Neuronal stem cell (in vitro differentiated cells): ENCODE measurements at regions not wholly inside any gene's neighbourhood (a gene's known extent, or its start where the extent isn't known, plus 50 kb on each side); places are given as distances from the start of the nearest gene placed in this dataset.

Experiments
- DNase-seq: peaks from one replicate; pipeline ENCODE4 v3.0.0-alpha.2; 2013; ENCODE audit warnings: low spot score
- H2AFZ ChIP-seq: one replicate; pipeline ENCODE4 v1.6.1; 2013; ENCODE audit warnings: mild to moderate bottlenecking, low read length, inconsistent platforms
- H2AK5ac ChIP-seq: 2 replicates; pipeline ENCODE4 v1.6.1; 2013; ENCODE audit warnings: low read depth, mild to moderate bottlenecking, inconsistent platforms, low read length, moderate library complexity, mixed read lengths
- H2BK120ac ChIP-seq: 2 replicates; pipeline ENCODE4 v1.6.1; 2013; ENCODE audit warnings: low read depth, mild to moderate bottlenecking, inconsistent platforms, low read length, moderate library complexity, mixed read lengths
- H2BK12ac ChIP-seq: one replicate; pipeline ENCODE4 v1.6.1; 2013; ENCODE audit warnings: low read length, inconsistent platforms
- H2BK15ac ChIP-seq: 2 replicates; pipeline ENCODE4 v1.6.1; 2013; ENCODE audit warnings: mild to moderate bottlenecking, low read length, inconsistent platforms, mixed read lengths
- H2BK5ac ChIP-seq: one replicate; pipeline ENCODE4 v1.6.1; 2013; ENCODE audit warnings: inconsistent platforms, mild to moderate bottlenecking, low read length, moderate library complexity
- H3K14ac ChIP-seq: one replicate; pipeline ENCODE4 v1.6.1; 2013; ENCODE audit warnings: low read length, inconsistent platforms
- H3K18ac ChIP-seq: 2 replicates; pipeline ENCODE4 v1.6.1; 2013; ENCODE audit warnings: low read length, inconsistent platforms
- H3K23ac ChIP-seq: 2 replicates; pipeline ENCODE4 v1.6.1; 2013; ENCODE audit warnings: low read depth, mild to moderate bottlenecking, mixed read lengths, low read length, inconsistent platforms; ENCODE audit not compliant: poor library complexity
- H3K27ac ChIP-seq: replicated peaks from 3 replicates; pipeline ENCODE4 v1.5.1; 2013; ENCODE audit warnings: low read length, inconsistent platforms
- H3K27me3 ChIP-seq, 3 experiments: 2 replicates each; pipeline ENCODE4 v1.6.1; 2013; ENCODE audit warnings: low read length in 3 of 3, mild to moderate bottlenecking in 2 of 3, inconsistent platforms in 1 of 3, low read depth in 1 of 3, mixed read lengths in 1 of 3, moderate library complexity in 1 of 3; ENCODE audit not compliant: control insufficient read depth in 3 of 3, insufficient read depth in 3 of 3
- H3K36me3 ChIP-seq, 2 donors: replicated peaks in 1 of 2; 2 replicates each; pipeline ENCODE4 v1.6.1; 2013; ENCODE audit warnings: low read length in 2 of 2; ENCODE audit not compliant: control insufficient read depth in 2 of 2, insufficient read depth in 2 of 2
- H3K4ac ChIP-seq: 2 replicates; pipeline ENCODE4 v1.6.1; 2013; ENCODE audit warnings: inconsistent platforms, mild to moderate bottlenecking, low read length, moderate library complexity
- H3K4me1 ChIP-seq, 2 donors: 1 replicate in 1 of 2; 2 replicates in 1 of 2; pipeline ENCODE4 v1.6.1; 2013; ENCODE audit warnings: low read length in 2 of 2, low read depth in 1 of 2; ENCODE audit not compliant: control insufficient read depth in 2 of 2, insufficient read depth in 1 of 2
- H3K4me2 ChIP-seq: one replicate; pipeline ENCODE4 v1.6.1; 2013; ENCODE audit warnings: mild to moderate bottlenecking, low read length, inconsistent platforms; ENCODE audit not compliant: insufficient read depth, poor library complexity, severe bottlenecking
- H3K4me3 ChIP-seq, 2 donors: 2 replicates each; pipeline ENCODE4 v1.5.1; 2013; ENCODE audit warnings: low read length in 2 of 2, mild to moderate bottlenecking in 2 of 2, inconsistent platforms in 1 of 2, moderate library complexity in 1 of 2
- H3K79me1 ChIP-seq: one replicate; pipeline ENCODE4 v1.6.1; 2013; ENCODE audit warnings: low read depth, mild to moderate bottlenecking, inconsistent platforms, low read length, moderate library complexity
- H3K9ac ChIP-seq: one replicate; pipeline ENCODE4 v1.6.1; 2013; ENCODE audit warnings: mild to moderate bottlenecking, low read depth, low read length, inconsistent platforms; ENCODE audit not compliant: poor library complexity
- H3K9me3 ChIP-seq, 2 donors: replicated peaks in 1 of 2; 2 replicates each; pipeline versions ENCODE3 to v1.6.1; 2013; ENCODE audit warnings: low read length in 2 of 2, mild to moderate bottlenecking in 2 of 2, inconsistent platforms in 1 of 2, low read depth in 1 of 2, mixed read lengths in 1 of 2, moderate library complexity in 1 of 2; ENCODE audit not compliant: control insufficient read depth in 2 of 2, insufficient read depth in 1 of 2
- H4K8ac ChIP-seq: one replicate; pipeline ENCODE4 v1.6.1; 2013; ENCODE audit warnings: low read depth, mild to moderate bottlenecking, inconsistent platforms, low read length, moderate library complexity
- H4K91ac ChIP-seq: one replicate; pipeline ENCODE4 v1.6.1; 2013; ENCODE audit warnings: low read length, low read depth, mild to moderate bottlenecking, inconsistent platforms; ENCODE audit not compliant: poor library complexity
- WGBS, 2 donors: extraction: QIAGEN DNeasy Blood & Tissue Kit; methylation state at CpG; one replicate each; pipeline ENCODE4 v1.1.7; 2013; ENCODE audit warnings: missing lambda C conversion rate in 2 of 2, mixed read lengths in 1 of 2; ENCODE audit not compliant: insufficient read length in 2 of 2, insufficient replicate concordance in 1 of 2; ENCODE audit errors: extremely low coverage in 2 of 2; 5-methylcytosine and 5-hydroxymethylcytosine counted together

DNA sequence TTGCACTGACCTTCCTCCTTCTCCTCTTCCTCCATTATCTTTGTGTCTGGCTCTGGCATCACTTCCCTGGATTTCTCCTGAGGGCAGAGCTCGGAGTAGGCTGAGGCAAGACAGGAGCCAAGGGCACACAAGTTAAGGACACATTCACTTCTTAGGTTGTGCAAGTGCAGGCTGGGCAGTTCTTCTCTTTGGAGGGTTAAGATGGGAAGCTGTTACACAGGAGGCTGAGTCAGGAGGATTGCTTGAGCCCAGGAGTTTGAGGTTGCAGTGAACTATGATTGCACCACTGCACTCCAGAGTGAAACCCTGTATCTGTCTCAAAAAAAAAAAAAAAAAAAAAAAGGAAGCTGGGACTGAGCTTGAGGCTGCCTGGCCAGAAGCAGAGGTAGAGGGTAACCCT is 176.2 kb upstream of the ANKRD28 start:
- Histone ChIP-seq H2BK12ac (no peak overlapping the region), H3K9ac (no peak overlapping the region), H3K9me3 (no peaks in the 10 kb centered on the region), H2BK5ac (no peak overlapping the region), H3K4me3 (no peak overlapping the region), H3K27me3 (no peaks in the 10 kb centered on the region), H3K79me1 (no peaks in the 10 kb centered on the region), H4K8ac (no peak overlapping the region), H3K4ac (no peak overlapping the region), H3K36me3 (no peaks in the 10 kb centered on the region), H3K23ac (no peak overlapping the region), H3K18ac (no peak overlapping the region), H3K4me1 (peaks cover 0 to 3% of the 10 kb centered on the region in 2 donors), H2AK5ac (no peak overlapping the region), H3K4me2 (no peak overlapping the region), H2BK15ac (peak overlapping the region; percentile 6), H2BK120ac (no peak overlapping the region), H2AFZ (no peak overlapping the region), H4K91ac (no peak overlapping the region), H3K14ac (no peak overlapping the region), H3K27ac (no peak overlapping the region)
- DNase-seq: no peak
- no CpG with 5 or more reads among the region's 1 CpG for WGBS, 2 donors

DNA sequence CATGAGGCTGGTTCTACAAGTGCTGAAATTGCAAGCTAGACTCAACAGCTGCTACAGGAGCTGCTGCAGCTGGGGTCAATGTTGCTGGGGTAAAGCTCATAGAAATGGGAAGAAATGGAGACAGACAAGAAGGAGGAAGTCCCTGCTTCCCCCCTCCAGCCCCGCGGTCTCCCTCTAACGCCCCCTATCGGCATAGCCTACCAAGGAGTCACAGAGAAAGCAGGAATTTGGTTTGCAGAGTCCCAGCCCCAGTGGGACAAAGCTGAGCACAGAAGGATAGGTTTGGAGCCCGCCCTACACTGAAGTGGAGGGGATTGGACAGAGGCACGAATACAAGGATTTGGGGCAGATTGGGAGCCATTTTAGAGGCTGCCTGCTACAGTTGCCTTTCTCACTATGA is 176.9 kb upstream of the ANKRD28 start:
- no peaks in the 10 kb centered on the region for H3K27me3 ChIP-seq
- H2AFZ ChIP-seq: no peak overlapping the region
- H3K4me2 ChIP-seq: no peak overlapping the region
- no peak overlapping the region for H4K91ac ChIP-seq
- H3K9ac ChIP-seq: peak overlapping the region; percentile 24
- no peaks in the 10 kb centered on the region for H3K36me3 ChIP-seq
- H2AK5ac ChIP-seq: peak overlapping the region; percentile 41
- no peak overlapping the region for H3K27ac ChIP-seq
- no peak overlapping the region for H4K8ac ChIP-seq
- no peaks in the 10 kb centered on the region for H3K79me1 ChIP-seq
- H3K9me3 ChIP-seq: no peaks in the 10 kb centered on the region
- no peak overlapping the region for H3K4ac ChIP-seq
- no peak overlapping the region for H3K14ac ChIP-seq
- WGBS, 2 donors: no CpG with 5 or more reads among the region's 6 CpGs
- H3K23ac ChIP-seq: no peak overlapping the region
- no peak overlapping the region for H2BK15ac ChIP-seq
- H2BK5ac ChIP-seq: no peak overlapping the region
- peaks cover 0 to 3% of the 10 kb centered on the region in 2 donors for H3K4me1 ChIP-seq
- no peak overlapping the region for H3K18ac ChIP-seq
- no peak overlapping the region for H3K4me3 ChIP-seq
- no peak overlapping the region for H2BK120ac ChIP-seq
- H2BK12ac ChIP-seq: no peak overlapping the region
- no peak for DNase-seq

DNA sequence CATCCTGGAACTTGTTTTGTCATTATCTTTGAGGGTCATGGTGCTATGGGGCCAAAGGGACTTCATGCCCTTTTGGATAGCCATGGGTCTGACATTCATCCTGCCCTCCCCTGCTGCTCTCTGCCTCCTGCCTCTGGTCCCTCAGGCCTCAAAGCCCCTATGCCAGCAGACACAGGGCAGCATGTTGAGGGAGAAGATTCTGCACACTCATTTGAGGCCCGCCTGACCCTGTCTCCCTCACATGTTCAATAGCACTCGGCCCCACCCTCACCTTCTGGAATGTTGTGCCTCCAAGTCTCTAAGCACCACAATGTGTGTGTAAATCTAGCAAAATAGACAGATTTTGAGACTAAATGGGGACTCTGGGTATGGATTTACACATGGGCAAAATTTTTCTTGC is 178.7 kb upstream of the ANKRD28 start:
- Histone ChIP-seq H3K9me3 (no peaks in the 10 kb centered on the region), H3K79me1 (no peaks in the 10 kb centered on the region), H3K4ac (no peak overlapping the region), H2BK15ac (no peak overlapping the region), H2BK5ac (no peak overlapping the region), H3K27me3 (no peaks in the 10 kb centered on the region), H3K23ac (no peak overlapping the region), H3K4me1 (peaks cover 0 to 3% of the 10 kb centered on the region in 2 donors), H2AFZ (no peak overlapping the region), H3K4me3 (no peak overlapping the region), H4K8ac (no peak overlapping the region), H3K36me3 (no peaks in the 10 kb centered on the region), H2BK120ac (no peak overlapping the region), H2AK5ac (no peak overlapping the region), H3K9ac (peak overlapping the region; percentile 74), H4K91ac (no peak overlapping the region), H3K18ac (peak overlapping the region; percentile 82), H3K27ac (no peak overlapping the region), H3K4me2 (no peak overlapping the region), H2BK12ac (peak overlapping the region; percentile 76), H3K14ac (no peak overlapping the region)
- no peak for DNase-seq
- no CpG with 5 or more reads among the region's 2 CpGs for WGBS, 2 donors

DNA sequence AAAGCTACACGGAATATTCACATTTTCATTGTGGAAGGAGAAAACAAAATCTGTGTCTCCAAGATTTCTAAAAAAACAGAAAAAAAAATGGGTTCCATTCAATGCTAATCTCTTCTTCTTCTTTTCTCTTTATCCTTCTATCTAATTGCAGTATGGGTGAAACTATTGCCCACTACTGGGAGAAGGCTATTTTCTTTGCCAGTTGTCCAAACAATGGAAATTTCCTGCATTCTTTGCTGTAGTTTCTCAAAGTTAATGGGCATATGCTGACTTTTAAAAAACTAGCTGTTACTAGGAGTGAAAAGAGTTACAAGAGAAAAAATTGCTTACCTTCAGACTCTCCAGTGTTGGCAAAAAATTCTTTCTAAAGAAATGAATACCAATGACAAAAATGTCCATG is 179.3 kb upstream of the ANKRD28 start:
- Histone ChIP-seq H3K79me1 (no peaks in the 10 kb centered on the region), H3K4me1 (peaks cover 0 to 3% of the 10 kb centered on the region in 2 donors), H3K27me3 (no peaks in the 10 kb centered on the region), H3K4me3 (no peak overlapping the region), H3K9me3 (no peaks in the 10 kb centered on the region), H2AK5ac (no peak overlapping the region), H2AFZ (no peak overlapping the region), H2BK12ac (no peak overlapping the region), H3K18ac (no peak overlapping the region), H3K9ac (no peak overlapping the region), H3K36me3 (no peaks in the 10 kb centered on the region), H4K91ac (no peak overlapping the region), H3K23ac (no peak overlapping the region), H3K27ac (no peak overlapping the region), H3K4me2 (no peak overlapping the region), H2BK5ac (no peak overlapping the region), H4K8ac (no peak overlapping the region), H2BK120ac (no peak overlapping the region), H3K4ac (no peak overlapping the region), H3K14ac (no peak overlapping the region), H2BK15ac (no peak overlapping the region)
- no peak for DNase-seq
- no CpG with 5 or more reads among the region's 1 CpG for WGBS, 2 donors
